Common myeloid progenitor, CD34-positive (primary cell): ENCODE measurements at regions not wholly inside any gene's neighbourhood (a gene's known extent, or its start where the extent isn't known, plus 50 kb on each side); places are given as distances from the start of the nearest gene placed in this dataset.

Experiments used
- CTCF ChIA-PET: fragments of 350-600 bp; sonication (Branson Sonifier 250); formaldehyde crosslinking; loops from one replicate; lab custom pipeline; 2021; ENCODE audit warnings: antibody characterized with exemption; lab: Charles Lee
- POLR2A ChIA-PET: fragments of 350-600 bp; sonication (Branson Sonifier 250); formaldehyde crosslinking; loops from one replicate; lab custom pipeline; 2021; ENCODE audit warnings: antibody characterized with exemption; lab: Charles Lee
- DNase-seq, 3 donors: peaks; one replicate each; pipeline versions ENCODE4 v3.0.0 to v3.0.0-alpha.2; 2013
- H3K27ac ChIP-seq, 2 experiments: 1 replicate in 1 of 2; 2 replicates in 1 of 2; pipeline ENCODE4 v1.7.0; 2013; ENCODE audit warnings: inconsistent platforms in 2 of 2, low read length in 2 of 2, mild to moderate bottlenecking in 2 of 2, low read depth in 1 of 2, moderate library complexity in 1 of 2; ENCODE audit not compliant: severe bottlenecking in 2 of 2, insufficient read depth in 1 of 2, poor library complexity in 1 of 2
- H3K27me3 ChIP-seq, 5 experiments: replicated peaks in 2 of 5; 1 replicate in 3 of 5; 2 replicates in 2 of 5; pipeline versions ENCODE4 v1.6.1 to v1.7.0; 2013; ENCODE audit warnings: low read length in 4 of 5, mild to moderate bottlenecking in 2 of 5, moderate library complexity in 2 of 5, inconsistent platforms in 1 of 5; ENCODE audit not compliant: insufficient read depth in 5 of 5, control insufficient read depth in 4 of 5
- H3K36me3 ChIP-seq, 4 experiments: 1 replicate in 2 of 4; 2 replicates in 2 of 4; pipeline versions ENCODE4 v1.6.1 to v1.7.0; 2013; ENCODE audit warnings: low read length in 3 of 4, control low read depth in 1 of 4, mild to moderate bottlenecking in 1 of 4; ENCODE audit not compliant: control insufficient read depth in 4 of 4, insufficient read depth in 4 of 4
- H3K4me1 ChIP-seq, 4 experiments: 1 replicate in 3 of 4; 2 replicates in 1 of 4; pipeline versions ENCODE4 v1.6.1 to v1.7.1; 2013; ENCODE audit warnings: low read length in 3 of 4, mild to moderate bottlenecking in 3 of 4, control low read depth in 1 of 4, inconsistent platforms in 1 of 4, moderate library complexity in 1 of 4; ENCODE audit not compliant: control insufficient read depth in 4 of 4, insufficient read depth in 4 of 4; ENCODE audit errors: control extremely low read depth in 1 of 4
- H3K4me3 ChIP-seq, 7 experiments: 1 replicate in 4 of 7; 2 replicates in 3 of 7; pipeline versions ENCODE4 v1.5.1 to v1.7.0; 2013; ENCODE audit warnings: mild to moderate bottlenecking in 7 of 7, low read length in 6 of 7, moderate library complexity in 6 of 7, inconsistent platforms in 2 of 7, low read depth in 2 of 7, control low read depth in 1 of 7; ENCODE audit not compliant: insufficient read depth in 4 of 7, control insufficient read depth in 1 of 7; ENCODE audit errors: extremely low read depth in 1 of 7
- H3K9me3 ChIP-seq, 5 experiments: 1 replicate in 4 of 5; 2 replicates in 1 of 5; pipeline versions ENCODE4 v1.6.1 to v1.7.1; 2013; ENCODE audit warnings: low read length in 4 of 5, mild to moderate bottlenecking in 2 of 5, inconsistent platforms in 1 of 5, low read depth in 1 of 5, moderate library complexity in 1 of 5; ENCODE audit not compliant: control insufficient read depth in 4 of 5, insufficient read depth in 2 of 5; ENCODE audit errors: control extremely low read depth in 1 of 5
- WGBS: methylation state at CpG from one replicate; pipeline ENCODE4 v1.1.5; 2013; ENCODE audit not compliant: insufficient coverage; 5-methylcytosine and 5-hydroxymethylcytosine counted together

GRCh38 chr4:155535802-155536454 is 130.7 kb upstream of the GUCY1A1 start:
- H3K27me3 ChIP-seq, result no peaks in the 10 kb centered on the region
- POLR2A ChIA-PET, result no interaction called here
- H3K9me3 ChIP-seq, result no peaks in the 10 kb centered on the region
- H3K27ac ChIP-seq, result no peak overlapping the region
- no peak overlapping the region for H3K4me3 ChIP-seq
- H3K4me1 ChIP-seq, result peaks cover 0 to 8% (median 0%) of the 10 kb centered on the region in 4 experiments
- no peak for DNase-seq
- WGBS, result 100% methylated on average over 2 of the region's 2 CpGs
- CTCF ChIA-PET, result interaction anchor here (1.0 to 2.1 kb wide), 4 partner anchors 9 to 101 kb away, joined by 3 to 9 read pairs (median 3); no protein-coding TSS in a partner anchor
- H3K36me3 ChIP-seq, result no peaks in the 10 kb centered on the region

- H3K27ac ChIP-seq, result no peak overlapping the region
- no peaks in the 10 kb centered on the region for H3K27me3 ChIP-seq
- WGBS, result 85% methylated on average over 2 of the region's 5 CpGs
- ChIA-PET CTCF (no interaction called here), POLR2A (no interaction called here)
- H3K4me1 ChIP-seq, result peaks cover 0 to 32% (median 5%) of the 10 kb centered on the region in 4 experiments
- no peak overlapping the region for H3K4me3 ChIP-seq
- no peaks in the 10 kb centered on the region for H3K9me3 ChIP-seq
- DNase-seq, result no peak
- no peaks in the 10 kb centered on the region for H3K36me3 ChIP-seq
Observed at GRCh38 chr4:155532373-155533085, 134.1 kb upstream of the GUCY1A1 start.

GRCh38 chr4:155530857-155531256 is 135.8 kb upstream of the GUCY1A1 start:
- Histone ChIP-seq H3K4me1 (peaks cover 6 to 47% (median 11%) of the 10 kb centered on the region in 4 experiments), H3K27me3 (no peaks in the 10 kb centered on the region), H3K36me3 (no peaks in the 10 kb centered on the region), H3K27ac (no peak overlapping the region), H3K4me3 (no peak overlapping the region), H3K9me3 (no peaks in the 10 kb centered on the region)
- WGBS, result 73% methylated on average over 1 of the region's 5 CpGs
- ChIA-PET CTCF (interaction anchor here (1.0 to 2.3 kb wide), 6 partner anchors 10 to 190 kb away, joined by 3 to 8 read pairs (median 4); partner anchors contain the start of gene GUCY1A1), POLR2A (no interaction called here)
- no peak for DNase-seq

GRCh38 chr4:155530290-155530689 is 136.4 kb upstream of the GUCY1A1 start:
- 14% methylated on average over 1 of the region's 3 CpGs for WGBS

GRCh38 chr4:155529716-155530115 is 136.9 kb upstream of the GUCY1A1 start:
- POLR2A ChIA-PET, result no interaction called here
- DNase-seq, result peak; percentile 42 to 78 (median 59)
- no CpG with 5 or more reads among the region's 3 CpGs for WGBS
- no peak overlapping the region for H3K27ac ChIP-seq
- no peaks in the 10 kb centered on the region for H3K27me3 ChIP-seq
- peak overlapping the region in 1 of 7 experiments; percentile 50 for H3K4me3 ChIP-seq
- H3K9me3 ChIP-seq, result no peaks in the 10 kb centered on the region
- no peaks in the 10 kb centered on the region for H3K36me3 ChIP-seq
- H3K4me1 ChIP-seq, result peaks cover 6 to 58% (median 11%) of the 10 kb centered on the region in 4 experiments
- CTCF ChIA-PET, result interaction anchor here (0.6 to 2.3 kb wide), 20 partner anchors 10 to 259 kb away, joined by 3 to 8 read pairs (median 4); partner anchors contain the start of genes GUCY1A1 and GUCY1B1

More at GRCh38 chr4:155530290-155530689, 136.4 kb upstream of the GUCY1A1 start:
- Histone ChIP-seq H3K4me1 (peaks cover 6 to 52% (median 11%) of the 10 kb centered on the region in 4 experiments), H3K4me3 (no peak overlapping the region), H3K27ac (no peak overlapping the region), H3K27me3 (no peaks in the 10 kb centered on the region), H3K36me3 (no peaks in the 10 kb centered on the region), H3K9me3 (no peaks in the 10 kb centered on the region)
- DNase-seq, result no peak
- CTCF ChIA-PET, result interaction anchor here (1.0 to 2.3 kb wide), 7 partner anchors 10 to 190 kb away, joined by 3 to 8 read pairs (median 4); partner anchors contain the start of gene GUCY1A1
- POLR2A ChIA-PET, result no interaction called here

- CTCF ChIA-PET, result interaction anchor here (0.6 to 2.3 kb wide), 24 partner anchors 10 to 260 kb away, joined by 3 to 8 read pairs (median 3); partner anchors contain the start of gene GUCY1B1
- no peaks in the 10 kb centered on the region for H3K27me3 ChIP-seq
- no peaks in the 10 kb centered on the region for H3K9me3 ChIP-seq
- peak; percentile 73 to 76 (median 75) for DNase-seq
- H3K27ac ChIP-seq, result no peak overlapping the region
- POLR2A ChIA-PET, result no interaction called here
- WGBS, result no CpG with 5 or more reads among the region's 3 CpGs
- H3K4me1 ChIP-seq, result peaks cover 6 to 62% (median 11%) of the 10 kb centered on the region in 4 experiments
- peak overlapping the region in 2 of 7 experiments; percentile 34 to 50 for H3K4me3 ChIP-seq
- no peaks in the 10 kb centered on the region for H3K36me3 ChIP-seq
Observed at GRCh38 chr4:155529272-155529671, 137.4 kb upstream of the GUCY1A1 start.
